ENCODE measurements at regions not wholly inside any gene's neighbourhood (a gene's known extent, or its start where the extent isn't known, plus 50 kb on each side); places are given as distances from the start of the nearest gene placed in this dataset.
"Not testable (repeated sequence)": the region's sequence is repeated elsewhere in the genome, so short reads cannot be mapped to it uniquely, and the experiment has no call there.

DNA sequence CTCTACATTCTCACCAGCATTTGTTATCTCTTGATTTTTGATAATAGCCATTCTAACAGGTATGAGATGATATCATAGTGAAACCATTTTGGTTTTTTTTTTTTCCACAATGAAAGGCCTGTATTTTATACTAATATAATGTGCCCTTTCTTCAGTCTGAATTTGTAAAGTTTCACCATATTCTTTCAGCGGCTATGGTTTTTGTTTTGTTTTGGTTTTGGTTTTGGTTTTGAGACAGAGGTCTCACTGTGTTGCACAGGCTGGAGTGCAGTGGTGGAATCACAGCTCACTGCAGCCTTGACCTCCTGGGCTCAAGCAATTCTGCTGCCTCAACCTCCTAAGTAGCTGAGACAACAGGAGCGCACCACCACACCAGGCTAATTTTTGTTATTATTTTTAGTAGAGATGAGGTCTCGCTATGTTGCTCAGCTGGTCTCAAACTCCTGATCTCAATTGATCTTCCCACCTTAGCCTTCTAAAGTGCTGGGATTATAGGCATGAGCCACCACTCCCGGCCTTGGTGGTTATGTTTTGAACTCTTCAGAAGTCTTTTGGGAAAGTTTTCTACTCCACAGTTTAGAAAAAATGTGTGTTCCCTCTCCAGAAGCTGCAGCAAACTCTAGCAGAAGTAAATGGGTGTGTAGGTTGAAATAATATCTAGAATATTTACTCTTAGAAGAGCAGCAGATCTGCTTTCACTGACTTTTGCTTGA lies 110.2 kb upstream of the UMPS start:
- peak; percentile 18 for DNase-seq

- DNase-seq: peak; percentile 61
Observed at GRCh38 chr3:124620600-124621063, 109.6 kb upstream of the UMPS start.

- no peak for DNase-seq
Observed at GRCh38 chr3:124621498-124621897, 108.8 kb upstream of the UMPS start.

- no peak for DNase-seq
Observed at GRCh38 chr3:124625074-124625473, 105.2 kb upstream of the UMPS start.

DNA sequence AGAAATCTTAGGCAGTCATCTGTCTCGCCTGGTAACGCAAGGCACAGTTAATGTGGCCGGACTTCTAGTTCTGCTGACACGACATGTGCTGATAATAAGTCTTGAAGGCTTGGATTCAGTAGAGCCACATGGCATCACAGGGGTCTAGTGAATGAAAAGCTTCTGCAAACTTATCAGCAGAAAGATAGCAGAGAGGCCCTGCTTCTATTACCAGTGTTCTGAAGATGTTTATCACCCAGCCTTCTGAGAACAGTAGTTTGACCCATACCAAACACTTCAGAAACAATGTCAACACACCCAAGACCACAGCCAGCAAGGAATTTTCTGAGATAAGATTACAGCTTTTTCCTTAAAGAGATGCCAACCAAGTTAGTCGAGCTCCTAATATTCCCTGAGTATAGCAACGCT lies 102.7 kb upstream of the UMPS start:
- DNase-seq: no peak

GRCh38 chr3:124628863-124629262 lies 101.4 kb upstream of the UMPS start:
- DNase-seq: no peak

- no peak for DNase-seq
Observed at GRCh38 chr3:124629497-124629896, 100.8 kb upstream of the UMPS start.

GRCh38 chr3:124630960-124631359 lies 99.3 kb upstream of the UMPS start:
- DNase-seq: no peak

GRCh38 chr3:124631727-124632126 lies 98.5 kb upstream of the UMPS start:
- DNase-seq: no peak

DNA sequence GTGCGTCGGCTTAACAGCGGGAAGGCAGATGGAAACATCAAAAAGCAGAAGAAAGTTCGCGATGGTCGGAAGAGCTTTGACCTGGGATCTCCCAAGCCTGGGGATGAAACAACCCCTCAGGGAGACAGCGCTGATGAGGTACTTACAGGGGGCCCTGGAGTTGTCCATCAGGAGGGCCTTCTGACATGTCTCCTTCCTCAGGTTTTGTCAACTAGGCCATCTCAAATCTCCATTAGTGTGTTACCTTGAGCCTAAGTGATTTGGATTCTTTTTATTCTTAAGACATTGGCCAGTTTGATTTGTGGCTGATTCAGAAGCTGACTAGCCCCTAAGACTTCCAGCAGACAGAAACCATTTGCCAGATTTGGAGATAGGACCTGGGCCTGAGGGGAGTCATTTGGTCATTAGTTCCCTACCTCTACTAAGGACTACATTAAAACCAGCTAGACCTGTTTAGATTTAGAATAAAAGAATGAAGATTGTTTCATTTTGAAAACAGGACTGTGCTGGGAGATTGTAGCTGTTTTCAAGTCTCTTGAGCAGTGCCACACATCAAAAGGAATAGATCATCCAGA lies 97.6 kb upstream of the UMPS start:
- no peak for DNase-seq

GRCh38 chr3:124633524-124633923 lies 96.7 kb upstream of the UMPS start:
- DNase-seq: no peak

- no peak for DNase-seq
Observed at GRCh38 chr3:124634210-124635168, 95.8 kb upstream of the UMPS start.

DNA sequence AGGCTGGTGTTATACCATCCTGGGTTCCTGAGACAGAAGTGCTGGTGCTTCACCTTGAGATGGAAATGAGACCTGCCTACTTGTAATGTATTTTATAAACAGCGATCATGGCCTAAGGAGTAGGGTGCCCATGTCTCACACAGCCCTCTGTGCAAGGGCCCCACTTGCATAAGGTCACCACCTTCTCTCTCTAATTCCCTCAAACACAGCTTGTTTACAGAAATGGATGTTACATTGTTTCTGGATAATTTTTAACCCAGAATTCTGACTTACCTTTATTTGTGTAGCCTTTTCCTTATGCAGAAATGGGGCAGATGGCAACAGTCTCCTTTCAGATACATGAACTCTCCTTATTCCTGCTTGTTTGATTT lies 95.1 kb upstream of the UMPS start:
- DNase-seq: no peak

DNA sequence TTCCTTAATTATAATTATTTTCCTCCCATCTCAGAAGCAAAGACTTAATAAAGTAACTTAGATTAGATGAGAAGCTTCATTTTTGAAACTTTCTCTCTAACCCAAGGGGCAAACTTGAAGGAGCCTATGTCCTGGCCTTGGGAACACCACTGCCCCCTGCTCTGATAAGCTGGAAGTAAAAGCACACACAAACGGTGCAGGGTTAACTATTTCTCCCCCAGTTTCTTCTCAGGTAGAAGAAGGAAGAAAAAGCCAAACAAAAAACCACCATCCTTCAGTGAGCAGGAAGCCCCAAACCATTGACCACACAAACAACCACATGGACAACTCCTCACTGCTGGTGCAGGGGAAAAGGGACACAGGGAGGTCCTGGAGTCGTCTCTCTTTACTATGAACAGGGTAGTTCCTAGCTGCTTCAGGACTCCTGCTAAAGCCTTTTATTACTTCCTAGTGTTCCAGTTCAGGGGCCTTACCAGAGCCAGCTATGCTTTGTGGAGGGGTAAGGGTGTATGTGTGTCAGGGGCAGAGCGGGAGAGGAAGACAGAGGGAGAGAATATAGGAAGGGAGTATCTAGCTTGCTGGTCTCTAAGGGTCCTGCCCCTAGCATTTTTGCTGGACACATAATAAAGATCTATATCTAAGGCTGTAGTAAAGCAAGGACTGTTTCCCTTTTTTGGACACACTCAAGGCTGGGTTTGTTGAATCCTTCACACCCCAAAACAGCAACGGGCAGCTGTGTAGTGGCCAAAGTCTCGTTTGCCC lies 94.0 kb upstream of the UMPS start:
- DNase-seq: no peak

DNA sequence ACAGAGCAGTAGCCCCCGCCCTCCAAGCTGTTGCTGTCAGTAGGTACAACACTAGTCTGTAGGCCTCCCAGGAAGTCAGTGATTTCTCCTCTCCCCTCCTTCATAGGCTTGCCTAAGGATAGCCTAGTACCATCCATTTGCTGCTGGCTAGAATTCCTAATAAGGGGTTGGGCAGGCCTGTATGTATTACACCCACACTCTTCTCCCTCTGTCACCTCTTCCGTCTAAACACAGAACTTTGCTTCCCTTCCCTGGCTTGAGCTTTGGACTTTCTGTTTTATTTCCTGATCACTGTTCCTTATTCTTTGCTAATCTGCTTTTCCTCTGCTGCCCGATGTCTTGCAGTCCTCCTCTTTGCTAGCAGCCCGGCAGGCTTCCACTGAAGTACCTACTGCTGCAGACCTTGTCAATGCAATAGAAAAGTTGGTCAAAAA lies 93.4 kb upstream of the UMPS start:
- no peak for DNase-seq

DNA sequence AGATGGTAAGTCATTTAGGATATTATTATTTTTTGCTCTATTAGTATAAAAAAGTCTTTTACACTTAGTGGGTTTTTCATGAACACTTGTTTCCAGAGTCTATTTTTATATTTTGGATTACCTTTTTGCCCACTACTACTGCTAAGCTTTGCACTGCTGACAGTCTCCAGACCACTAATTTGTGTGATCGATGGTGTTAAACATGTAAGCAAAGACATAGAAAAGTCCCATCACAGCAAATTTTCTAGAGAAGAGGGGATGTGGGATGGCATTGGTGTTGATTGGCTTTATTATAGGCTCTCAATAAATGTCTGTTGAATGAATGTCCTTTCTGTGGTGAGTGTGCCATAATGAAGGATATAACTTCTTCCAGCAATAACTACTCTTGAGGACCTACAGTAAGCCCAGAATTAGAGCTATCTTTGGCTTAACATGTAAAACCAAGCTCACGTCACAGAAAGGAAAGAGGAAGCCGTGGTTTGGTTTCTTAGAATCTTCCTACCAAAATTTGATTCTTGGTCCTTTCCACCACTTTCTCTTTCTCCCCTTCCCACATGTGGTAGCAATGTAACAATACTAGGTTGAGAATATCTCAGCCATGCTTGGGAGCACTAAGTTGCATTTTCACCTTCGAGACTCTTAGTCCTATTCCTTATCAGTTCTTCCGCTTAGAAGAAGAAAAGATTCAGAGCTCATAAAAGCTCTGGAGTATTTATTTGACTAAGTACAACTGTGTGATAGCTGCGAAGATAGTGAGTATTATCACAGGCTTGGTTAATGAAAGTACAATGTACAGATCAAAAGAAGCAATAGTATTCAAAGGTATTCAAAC lies 90.6 kb upstream of the UMPS start:
- DNase-seq: peak; percentile 61

DNA sequence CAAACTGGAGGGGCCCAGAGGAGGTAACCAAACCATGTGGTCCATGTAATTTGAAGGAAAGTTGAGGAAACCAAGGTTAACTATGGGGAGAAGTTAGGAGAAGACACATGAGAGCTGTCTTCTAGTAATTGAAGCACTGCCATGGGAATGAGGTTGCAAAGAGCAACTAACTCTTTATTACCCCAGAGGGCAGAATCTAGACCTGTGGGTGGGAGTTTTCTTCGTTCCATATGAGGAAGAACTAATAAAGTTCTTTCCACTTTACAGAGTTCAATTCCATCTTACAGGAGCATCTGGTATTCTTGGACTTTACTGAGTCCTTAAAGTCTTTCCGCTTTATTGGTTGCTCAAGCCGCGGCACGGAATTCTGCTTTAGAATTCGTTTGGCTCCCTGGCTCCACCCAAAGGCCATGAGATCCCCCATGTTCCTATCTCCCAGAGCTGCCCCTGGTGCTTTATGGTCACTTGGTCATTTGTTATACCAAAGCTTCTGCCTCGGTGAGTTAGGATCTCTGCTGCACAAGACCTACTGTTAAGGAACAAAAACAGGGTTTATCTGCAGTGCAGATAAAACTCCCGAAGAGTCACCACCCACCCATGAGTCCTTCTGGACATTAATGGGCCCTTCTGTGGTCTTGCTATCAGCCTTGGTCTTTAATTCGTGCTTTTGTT lies 89.5 kb upstream of the UMPS start:
- DNase-seq: no peak

DNA sequence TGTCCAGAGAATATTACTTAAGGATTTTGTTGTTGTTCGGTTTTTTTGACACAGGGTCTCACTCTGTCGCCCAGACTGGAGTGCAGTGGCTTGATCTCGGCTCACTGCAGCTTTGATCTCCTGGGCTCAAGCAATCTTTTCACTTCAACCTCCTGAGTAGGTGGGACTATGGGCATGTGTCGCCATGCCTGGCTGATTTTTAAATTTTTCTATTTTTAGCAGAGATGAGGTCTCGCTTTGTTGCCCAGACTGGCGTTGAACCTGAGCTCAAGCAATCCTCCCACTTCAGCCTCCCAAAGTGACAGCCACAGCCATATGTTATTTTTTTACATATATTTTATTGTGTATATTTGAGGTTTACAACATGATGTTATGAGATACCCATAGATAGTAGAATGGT lies 86.8 kb upstream of the UMPS start:
- no peak for DNase-seq

DNA sequence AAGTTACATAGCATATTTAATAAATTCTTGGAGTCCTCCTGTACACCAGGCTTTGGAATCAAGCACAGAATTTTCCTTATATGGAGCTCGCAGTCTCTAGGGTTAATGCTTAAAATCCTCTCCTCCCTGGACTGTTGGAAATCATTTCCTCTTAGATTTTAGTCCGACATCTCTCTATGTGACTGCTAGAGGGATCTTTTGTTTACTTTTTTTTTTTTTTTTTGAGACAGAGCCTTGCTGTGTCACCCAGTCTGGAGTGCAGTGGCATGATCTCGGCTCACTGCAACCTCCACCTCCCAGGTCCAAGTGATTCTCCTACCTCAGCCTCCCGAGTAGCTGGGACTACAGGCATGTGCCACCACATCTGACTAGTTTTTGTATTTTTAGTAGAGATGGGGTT lies 84.1 kb upstream of the UMPS start:
- DNase-seq: not testable (repeated sequence)

DNA sequence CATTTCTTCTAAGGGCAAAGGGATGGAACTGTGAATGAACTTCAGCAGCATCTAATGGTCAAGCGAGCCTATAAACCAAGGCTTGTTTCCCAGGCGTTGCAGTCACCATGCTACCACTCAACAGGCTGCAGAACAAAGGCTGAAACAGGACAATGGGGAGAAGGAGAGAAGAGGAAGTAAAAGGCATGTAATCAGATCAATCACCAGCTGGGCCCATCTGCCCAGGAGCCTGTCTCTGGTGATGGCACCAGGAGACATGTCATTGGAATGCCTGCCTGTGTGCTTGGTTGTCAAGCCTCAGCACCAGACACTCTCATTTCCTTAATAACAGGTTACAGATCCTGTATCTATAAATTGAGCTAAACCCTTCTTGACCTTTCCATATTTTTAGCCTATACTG lies 81.7 kb upstream of the UMPS start:
- DNase-seq: no peak

- peak; percentile 4 for DNase-seq
Observed at GRCh38 chr3:124650798-124651197, 79.5 kb upstream of the UMPS start.

Measured in activated CD4-positive, alpha-beta T cell treated with anti-CD3 and anti-CD28 coated beads, Interleukin-2, amount 50 U/mL, for 16 hours (primary cell).